Ishikawa (cell line): ENCODE measurements at regions not wholly inside any gene's neighbourhood (a gene's known extent, or its start where the extent isn't known, plus 50 kb on each side); places are given as distances from the start of the nearest gene placed in this dataset.

Experiments
- CEBPB ChIP-seq: IDR thresholded peaks from 2 replicates; pipeline ENCODE4 v1.6.1; 2012
- CREB1 ChIP-seq: IDR thresholded peaks from 2 replicates; pipeline ENCODE4 v1.6.1; 2012; ENCODE audit warnings: low read depth
- EGR1 ChIP-seq: IDR thresholded peaks from 2 replicates; pipeline ENCODE4 v1.6.1; 2012
- EP300 ChIP-seq: IDR thresholded peaks from 2 replicates; pipeline ENCODE4 v1.6.1; 2012; ENCODE audit warnings: borderline replicate concordance
- FOXM1 ChIP-seq: IDR thresholded peaks from 2 replicates; pipeline ENCODE4 v1.6.1; 2012; ENCODE audit warnings: low read depth, borderline replicate concordance
- MAX ChIP-seq: IDR thresholded peaks from 2 replicates; pipeline ENCODE4 v1.6.1; 2012
- NFIC ChIP-seq: IDR thresholded peaks from 2 replicates; pipeline ENCODE4 v1.6.1; 2012
- RAD21 ChIP-seq: IDR thresholded peaks from 2 replicates; pipeline ENCODE4 v1.6.1; 2012; ENCODE audit warnings: low read depth
- TAF1 ChIP-seq: IDR thresholded peaks from 2 replicates; pipeline ENCODE4 v1.6.1; 2012; ENCODE audit warnings: low read depth, mild to moderate bottlenecking
- TCF12 ChIP-seq: IDR thresholded peaks from 2 replicates; pipeline ENCODE4 v1.6.1; 2012; ENCODE audit warnings: low read depth
- TEAD4 ChIP-seq: IDR thresholded peaks from 2 replicates; pipeline ENCODE4 v1.6.1; 2012
- YY1 ChIP-seq: IDR thresholded peaks from 2 replicates; pipeline ENCODE4 v1.6.1; 2012; ENCODE audit warnings: low read depth
- ZBTB7A ChIP-seq: IDR thresholded peaks from 2 replicates; pipeline ENCODE4 v1.6.1; 2012; ENCODE audit warnings: low read depth
- TF ChIP-seq, protein P1 (sequence below): IDR thresholded peaks from 2 replicates; pipeline ENCODE4 v1.6.1; 2012; ENCODE audit warnings: low read depth, mild to moderate bottlenecking
- TF ChIP-seq, protein P2 (sequence below): IDR thresholded peaks from 2 replicates; pipeline ENCODE4 v1.6.1; 2012

GRCh38 chr11:25928076-25928475 is 403.9 kb upstream of the ANO3 start:
- TF ChIP-seq NFIC (no peak), FOXM1 (no peak), CREB1 (no peak), TCF12 (no peak), TEAD4 (no peak), RAD21 (no peak)
- TF ChIP-seq, protein P1, sequence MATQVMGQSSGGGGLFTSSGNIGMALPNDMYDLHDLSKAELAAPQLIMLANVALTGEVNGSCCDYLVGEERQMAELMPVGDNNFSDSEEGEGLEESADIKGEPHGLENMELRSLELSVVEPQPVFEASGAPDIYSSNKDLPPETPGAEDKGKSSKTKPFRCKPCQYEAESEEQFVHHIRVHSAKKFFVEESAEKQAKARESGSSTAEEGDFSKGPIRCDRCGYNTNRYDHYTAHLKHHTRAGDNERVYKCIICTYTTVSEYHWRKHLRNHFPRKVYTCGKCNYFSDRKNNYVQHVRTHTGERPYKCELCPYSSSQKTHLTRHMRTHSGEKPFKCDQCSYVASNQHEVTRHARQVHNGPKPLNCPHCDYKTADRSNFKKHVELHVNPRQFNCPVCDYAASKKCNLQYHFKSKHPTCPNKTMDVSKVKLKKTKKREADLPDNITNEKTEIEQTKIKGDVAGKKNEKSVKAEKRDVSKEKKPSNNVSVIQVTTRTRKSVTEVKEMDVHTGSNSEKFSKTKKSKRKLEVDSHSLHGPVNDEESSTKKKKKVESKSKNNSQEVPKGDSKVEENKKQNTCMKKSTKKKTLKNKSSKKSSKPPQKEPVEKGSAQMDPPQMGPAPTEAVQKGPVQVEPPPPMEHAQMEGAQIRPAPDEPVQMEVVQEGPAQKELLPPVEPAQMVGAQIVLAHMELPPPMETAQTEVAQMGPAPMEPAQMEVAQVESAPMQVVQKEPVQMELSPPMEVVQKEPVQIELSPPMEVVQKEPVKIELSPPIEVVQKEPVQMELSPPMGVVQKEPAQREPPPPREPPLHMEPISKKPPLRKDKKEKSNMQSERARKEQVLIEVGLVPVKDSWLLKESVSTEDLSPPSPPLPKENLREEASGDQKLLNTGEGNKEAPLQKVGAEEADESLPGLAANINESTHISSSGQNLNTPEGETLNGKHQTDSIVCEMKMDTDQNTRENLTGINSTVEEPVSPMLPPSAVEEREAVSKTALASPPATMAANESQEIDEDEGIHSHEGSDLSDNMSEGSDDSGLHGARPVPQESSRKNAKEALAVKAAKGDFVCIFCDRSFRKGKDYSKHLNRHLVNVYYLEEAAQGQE, result no peak

- TF ChIP-seq NFIC (no peak), ZBTB7A (no peak), FOXM1 (no peak), TEAD4 (no peak), TCF12 (no peak), CEBPB (no peak), RAD21 (no peak), YY1 (no peak), TAF1 (no peak), EGR1 (no peak)
- TF ChIP-seq, protein P1, result no peak
- TF ChIP-seq, protein P2, sequence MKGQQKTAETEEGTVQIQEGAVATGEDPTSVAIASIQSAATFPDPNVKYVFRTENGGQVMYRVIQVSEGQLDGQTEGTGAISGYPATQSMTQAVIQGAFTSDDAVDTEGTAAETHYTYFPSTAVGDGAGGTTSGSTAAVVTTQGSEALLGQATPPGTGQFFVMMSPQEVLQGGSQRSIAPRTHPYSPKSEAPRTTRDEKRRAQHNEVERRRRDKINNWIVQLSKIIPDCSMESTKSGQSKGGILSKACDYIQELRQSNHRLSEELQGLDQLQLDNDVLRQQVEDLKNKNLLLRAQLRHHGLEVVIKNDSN, result no peak
Observed at GRCh38 chr11:25938952-25939351, 393.0 kb upstream of the ANO3 start.

- TF ChIP-seq RAD21, result no peak
- no peak for TF ChIP-seq ZBTB7A
- TF ChIP-seq CEBPB, result no peak
- no peak for TF ChIP-seq EP300
- no peak for TF ChIP-seq YY1
- no peak for TF ChIP-seq NFIC
- TF ChIP-seq, protein P1, result no peak
- no peak for TF ChIP-seq TCF12
- no peak for TF ChIP-seq TEAD4
- TF ChIP-seq, protein P2, result no peak
- no peak for TF ChIP-seq TAF1
- no peak for TF ChIP-seq CREB1
- no peak for TF ChIP-seq MAX
Observed at GRCh38 chr11:25939691-25940090, 392.2 kb upstream of the ANO3 start.

- TF ChIP-seq FOXM1, result no peak
- TF ChIP-seq MAX, result no peak
- TF ChIP-seq, protein P2, result no peak
- no peak for TF ChIP-seq EGR1
- no peak for TF ChIP-seq CREB1
- TF ChIP-seq NFIC, result no peak
- no peak for TF ChIP-seq YY1
- no peak for TF ChIP-seq TEAD4
- TF ChIP-seq TCF12, result no peak
- TF ChIP-seq ZBTB7A, result no peak
- TF ChIP-seq, protein P1, result no peak
- no peak for TF ChIP-seq EP300
- TF ChIP-seq TAF1, result no peak
- no peak for TF ChIP-seq CEBPB
- TF ChIP-seq RAD21, result no peak
Observed at GRCh38 chr11:25941353-25941752, 390.6 kb upstream of the ANO3 start.
